Erythroblast (primary cell): ENCODE measurements at regions not wholly inside any gene's neighbourhood (a gene's known extent, or its start where the extent isn't known, plus 50 kb on each side); places are given as distances from the start of the nearest gene placed in this dataset.

Experiments
- GATA1 ChIP-seq: IDR thresholded peaks from 2 replicates; pipeline ENCODE4 v1.6.1; 2011; ENCODE audit warnings: low read depth, mild to moderate bottlenecking, control low read depth, low read length, moderate library complexity
- POLR2A ChIP-seq: IDR thresholded peaks from 2 replicates; pipeline ENCODE4 v1.6.1; 2011; ENCODE audit warnings: mild to moderate bottlenecking, low read length

DNA sequence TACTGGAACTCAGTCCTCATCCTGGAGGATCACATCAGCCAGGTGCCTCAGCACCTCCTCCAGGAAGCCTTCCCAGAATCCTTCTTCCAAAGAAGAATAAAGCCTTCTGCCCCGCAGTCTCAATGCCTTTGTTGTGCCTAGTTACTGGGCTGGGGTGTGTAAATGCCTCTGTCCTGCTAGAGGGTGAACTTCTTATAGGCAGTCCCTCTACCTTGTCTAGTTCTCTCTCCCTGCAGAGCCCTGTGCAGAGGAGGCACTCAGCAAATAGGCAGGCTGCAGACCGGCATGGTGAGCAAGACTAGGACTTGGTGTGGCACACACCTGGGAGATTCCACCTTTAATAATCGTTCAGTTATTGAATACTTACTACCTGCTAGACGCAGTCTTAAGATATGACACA is 104.7 kb upstream of the PCBD1 start:
- TF ChIP-seq POLR2A = no peak
- no peak for TF ChIP-seq GATA1
